ENCODE measurements at regions not wholly inside any gene's neighbourhood (a gene's known extent, or its start where the extent isn't known, plus 50 kb on each side); places are given as distances from the start of the nearest gene placed in this dataset.

- no peak overlapping the region for H3K4me3 Mint-ChIP-seq
- peaks cover 9% of the 10 kb centered on the region for H3K4me1 Mint-ChIP-seq (ENCODE audit: low read depth)
- H3K4me1 ChIP-seq (ENCODE audit: insufficient read depth, low read length), result no peaks in the 10 kb centered on the region
- no peaks in the 10 kb centered on the region for H3K36me3 Mint-ChIP-seq (ENCODE audit: low read depth)
- H3K4me3 ChIP-seq (ENCODE audit: low read length), result no peak overlapping the region
- intact Hi-C loops (cut with DNase I, micrococcal nuclease), result no loop called here
- no peaks in the 10 kb centered on the region for H3K9me3 ChIP-seq (ENCODE audit: control insufficient read depth in 1 of 2, insufficient read depth in 1 of 2, low read length in 2 of 2)
- H3K27me3 Mint-ChIP-seq, result no peaks in the 10 kb centered on the region
- H3K27ac ChIP-seq (ENCODE audit: low read depth in 1 of 2, low read length in 2 of 2), result no peak overlapping the region
- ChIA-PET CTCF (interaction anchor here (1.2 kb wide), 1 partner anchor 10 kb away, joined by 3 read pairs; no protein-coding TSS in a partner anchor), POLR2A (no interaction called here)
- no peak overlapping the region for H3K27ac Mint-ChIP-seq
- DNase-seq, result no peak
- H3K27me3 ChIP-seq (ENCODE audit: control insufficient read depth in 1 of 2, insufficient read depth in 2 of 2, low read length in 2 of 2), result no peaks in the 10 kb centered on the region
- TF ChIP-seq CTCF (IDR thresholded peaks at IDR 0.05), result no peak
- no peak for ATAC-seq (ENCODE audit: poor library complexity)
- H3K9me3 Mint-ChIP-seq, result no peaks in the 10 kb centered on the region
- H3K36me3 ChIP-seq (ENCODE audit: insufficient read depth, low read length), result no peaks in the 10 kb centered on the region
These were observed 515.1 kb downstream of the TLE4 start for GRCh38 chr9:80086822-80087345.

- Histone ChIP-seq H3K36me3 (ENCODE audit: insufficient read depth, low read length) (no peaks in the 10 kb centered on the region), H3K4me1 (ENCODE audit: insufficient read depth, low read length) (no peaks in the 10 kb centered on the region), H3K27ac (ENCODE audit: low read depth in 1 of 2, low read length in 2 of 2) (no peak overlapping the region), H3K9me3 (ENCODE audit: control insufficient read depth in 1 of 2, insufficient read depth in 1 of 2, low read length in 2 of 2) (no peaks in the 10 kb centered on the region), H3K4me3 (ENCODE audit: low read length) (no peak overlapping the region), H3K27me3 (ENCODE audit: control insufficient read depth in 1 of 2, insufficient read depth in 2 of 2, low read length in 2 of 2) (no peaks in the 10 kb centered on the region)
- DNase-seq, result no peak
- ChIA-PET POLR2A (no interaction called here), CTCF (no interaction called here)
- H3K27ac Mint-ChIP-seq, result no peak overlapping the region
- ATAC-seq (ENCODE audit: poor library complexity), result no peak
- intact Hi-C loops (cut with DNase I, micrococcal nuclease), result no loop called here
- H3K4me3 Mint-ChIP-seq, result no peak overlapping the region
- H3K27me3 Mint-ChIP-seq, result no peaks in the 10 kb centered on the region
- TF ChIP-seq CTCF (IDR thresholded peaks at IDR 0.05), result no peak
- H3K36me3 Mint-ChIP-seq (ENCODE audit: low read depth), result no peaks in the 10 kb centered on the region
- H3K4me1 Mint-ChIP-seq (ENCODE audit: low read depth), result peaks cover 9% of the 10 kb centered on the region
- no peaks in the 10 kb centered on the region for H3K9me3 Mint-ChIP-seq
These were observed 514.6 kb downstream of the TLE4 start for GRCh38 chr9:80086386-80086785.

- H3K27ac ChIP-seq (ENCODE audit: low read depth in 1 of 2, low read length in 2 of 2), result no peak overlapping the region
- Mint-ChIP-seq H3K36me3 (ENCODE audit: low read depth) (no peaks in the 10 kb centered on the region), H3K9me3 (no peaks in the 10 kb centered on the region), H3K27ac (no peak overlapping the region), H3K4me1 (ENCODE audit: low read depth) (peaks cover 9% of the 10 kb centered on the region), H3K27me3 (no peaks in the 10 kb centered on the region), H3K4me3 (no peak overlapping the region)
- no peaks in the 10 kb centered on the region for H3K4me1 ChIP-seq (ENCODE audit: insufficient read depth, low read length)
- TF ChIP-seq CTCF (IDR thresholded peaks at IDR 0.05), result no peak
- H3K36me3 ChIP-seq (ENCODE audit: insufficient read depth, low read length), result no peaks in the 10 kb centered on the region
- POLR2A ChIA-PET, result no interaction called here
- H3K27me3 ChIP-seq (ENCODE audit: control insufficient read depth in 1 of 2, insufficient read depth in 2 of 2, low read length in 2 of 2), result no peaks in the 10 kb centered on the region
- H3K9me3 ChIP-seq (ENCODE audit: control insufficient read depth in 1 of 2, insufficient read depth in 1 of 2, low read length in 2 of 2), result no peaks in the 10 kb centered on the region
- ATAC-seq (ENCODE audit: poor library complexity) (no peak), DNase-seq (no peak)
- intact Hi-C loops (cut with DNase I, micrococcal nuclease), result no loop called here
- H3K4me3 ChIP-seq (ENCODE audit: low read length), result no peak overlapping the region
- CTCF ChIA-PET, result no interaction called here
These were observed 513.9 kb downstream of the TLE4 start for GRCh38 chr9:80085668-80086067.

Measured in CD4-positive, alpha-beta T cell (primary cell).